ENCODE measurements at regions not wholly inside any gene's neighbourhood (a gene's known extent, or its start where the extent isn't known, plus 50 kb on each side); places are given as distances from the start of the nearest gene placed in this dataset.
"Not testable (repeated sequence)": the region's sequence is repeated elsewhere in the genome, so short reads cannot be mapped to it uniquely, and the experiment has no call there.

GRCh38 chr6:8860671-8861070 is 425.3 kb upstream of the SLC35B3 start:
- H3K4me3 ChIP-seq (ENCODE audit: insufficient read depth, low read depth, low read length, poor library complexity, severe bottlenecking), result no peak overlapping the region
- no peaks in the 10 kb centered on the region for H3K4me1 ChIP-seq (ENCODE audit: control insufficient read depth, insufficient read depth, low read length, poor library complexity, severe bottlenecking)
- no peaks in the 10 kb centered on the region for H3K9me3 ChIP-seq (ENCODE audit: control insufficient read depth, low read length)
- H3K27ac ChIP-seq (ENCODE audit: insufficient read depth, low read length, poor library complexity, severe bottlenecking), result no peak overlapping the region
- H3K36me3 ChIP-seq (ENCODE audit: control insufficient read depth, insufficient read depth, low read length), result no peaks in the 10 kb centered on the region
- H3K27me3 ChIP-seq (replicated peaks; ENCODE audit: control insufficient read depth, insufficient read depth, low read length, poor library complexity, severe bottlenecking), result no peaks in the 10 kb centered on the region
- no peak for DNase-seq

GRCh38 chr6:8859501-8859900 is 424.2 kb upstream of the SLC35B3 start:
- H3K27ac ChIP-seq (ENCODE audit: insufficient read depth, low read length, poor library complexity, severe bottlenecking), result no peak overlapping the region
- no peaks in the 10 kb centered on the region for H3K27me3 ChIP-seq (replicated peaks; ENCODE audit: control insufficient read depth, insufficient read depth, low read length, poor library complexity, severe bottlenecking)
- no peaks in the 10 kb centered on the region for H3K9me3 ChIP-seq (ENCODE audit: control insufficient read depth, low read length)
- H3K36me3 ChIP-seq (ENCODE audit: control insufficient read depth, insufficient read depth, low read length), result no peaks in the 10 kb centered on the region
- H3K4me3 ChIP-seq (ENCODE audit: insufficient read depth, low read depth, low read length, poor library complexity, severe bottlenecking), result no peak overlapping the region
- no peaks in the 10 kb centered on the region for H3K4me1 ChIP-seq (ENCODE audit: control insufficient read depth, insufficient read depth, low read length, poor library complexity, severe bottlenecking)
- DNase-seq, result no peak

- H3K9me3 ChIP-seq (ENCODE audit: control insufficient read depth, low read length), result no peaks in the 10 kb centered on the region
- DNase-seq, result no peak
These were observed 423.5 kb upstream of the SLC35B3 start for GRCh38 chr6:8858854-8859331.

GRCh38 chr6:8857160-8857559 is 421.8 kb upstream of the SLC35B3 start:
- H3K36me3 ChIP-seq (ENCODE audit: control insufficient read depth, insufficient read depth, low read length), result no peaks in the 10 kb centered on the region
- no peaks in the 10 kb centered on the region for H3K27me3 ChIP-seq (replicated peaks; ENCODE audit: control insufficient read depth, insufficient read depth, low read length, poor library complexity, severe bottlenecking)
- no peak overlapping the region for H3K4me3 ChIP-seq (ENCODE audit: insufficient read depth, low read depth, low read length, poor library complexity, severe bottlenecking)
- no peaks in the 10 kb centered on the region for H3K9me3 ChIP-seq (ENCODE audit: control insufficient read depth, low read length)
- H3K27ac ChIP-seq (ENCODE audit: insufficient read depth, low read length, poor library complexity, severe bottlenecking), result no peak overlapping the region
- no peak for DNase-seq
- H3K4me1 ChIP-seq (ENCODE audit: control insufficient read depth, insufficient read depth, low read length, poor library complexity, severe bottlenecking), result no peaks in the 10 kb centered on the region

More at GRCh38 chr6:8858854-8859331, 423.5 kb upstream of the SLC35B3 start:
- no peaks in the 10 kb centered on the region for H3K4me1 ChIP-seq (ENCODE audit: control insufficient read depth, insufficient read depth, low read length, poor library complexity, severe bottlenecking)
- no peaks in the 10 kb centered on the region for H3K36me3 ChIP-seq (ENCODE audit: control insufficient read depth, insufficient read depth, low read length)
- H3K27me3 ChIP-seq (replicated peaks; ENCODE audit: control insufficient read depth, insufficient read depth, low read length, poor library complexity, severe bottlenecking), result no peaks in the 10 kb centered on the region
- H3K4me3 ChIP-seq (ENCODE audit: insufficient read depth, low read depth, low read length, poor library complexity, severe bottlenecking), result no peak overlapping the region
- no peak overlapping the region for H3K27ac ChIP-seq (ENCODE audit: insufficient read depth, low read length, poor library complexity, severe bottlenecking)

GRCh38 chr6:8855411-8855810 is 420.1 kb upstream of the SLC35B3 start:
- no peaks in the 10 kb centered on the region for H3K27me3 ChIP-seq (replicated peaks; ENCODE audit: control insufficient read depth, insufficient read depth, low read length, poor library complexity, severe bottlenecking)
- H3K9me3 ChIP-seq (ENCODE audit: control insufficient read depth, low read length), result no peaks in the 10 kb centered on the region
- H3K36me3 ChIP-seq (ENCODE audit: control insufficient read depth, insufficient read depth, low read length), result no peaks in the 10 kb centered on the region
- no peak overlapping the region for H3K27ac ChIP-seq (ENCODE audit: insufficient read depth, low read length, poor library complexity, severe bottlenecking)
- no peak overlapping the region for H3K4me3 ChIP-seq (ENCODE audit: insufficient read depth, low read depth, low read length, poor library complexity, severe bottlenecking)
- H3K4me1 ChIP-seq (ENCODE audit: control insufficient read depth, insufficient read depth, low read length, poor library complexity, severe bottlenecking), result no peaks in the 10 kb centered on the region
- DNase-seq, result no peak

- no peak overlapping the region for H3K4me3 ChIP-seq (ENCODE audit: insufficient read depth, low read depth, low read length, poor library complexity, severe bottlenecking)
- no peaks in the 10 kb centered on the region for H3K9me3 ChIP-seq (ENCODE audit: control insufficient read depth, low read length)
- H3K27ac ChIP-seq (ENCODE audit: insufficient read depth, low read length, poor library complexity, severe bottlenecking), result no peak overlapping the region
- H3K36me3 ChIP-seq (ENCODE audit: control insufficient read depth, insufficient read depth, low read length), result no peaks in the 10 kb centered on the region
- no peak for DNase-seq
- no peaks in the 10 kb centered on the region for H3K4me1 ChIP-seq (ENCODE audit: control insufficient read depth, insufficient read depth, low read length, poor library complexity, severe bottlenecking)
- H3K27me3 ChIP-seq (replicated peaks; ENCODE audit: control insufficient read depth, insufficient read depth, low read length, poor library complexity, severe bottlenecking), result no peaks in the 10 kb centered on the region
These were observed 417.0 kb upstream of the SLC35B3 start for GRCh38 chr6:8852332-8852731.

GRCh38 chr6:8846680-8847079 is 411.3 kb upstream of the SLC35B3 start:
- not testable (repeated sequence) for H3K36me3 ChIP-seq (ENCODE audit: control insufficient read depth, insufficient read depth, low read length); H3K4me3 ChIP-seq (ENCODE audit: insufficient read depth, low read depth, low read length, poor library complexity, severe bottlenecking); H3K9me3 ChIP-seq (ENCODE audit: control insufficient read depth, low read length); DNase-seq; H3K27ac ChIP-seq (ENCODE audit: insufficient read depth, low read length, poor library complexity, severe bottlenecking); H3K4me1 ChIP-seq (ENCODE audit: control insufficient read depth, insufficient read depth, low read length, poor library complexity, severe bottlenecking); H3K27me3 ChIP-seq (replicated peaks; ENCODE audit: control insufficient read depth, insufficient read depth, low read length, poor library complexity, severe bottlenecking)

GRCh38 chr6:8845690-8846089 is 410.3 kb upstream of the SLC35B3 start:
- no peak for DNase-seq
- no peak overlapping the region for H3K4me3 ChIP-seq (ENCODE audit: insufficient read depth, low read depth, low read length, poor library complexity, severe bottlenecking)

GRCh38 chr6:8844968-8845367 is 409.6 kb upstream of the SLC35B3 start:
- Histone ChIP-seq H3K27ac (ENCODE audit: insufficient read depth, low read length, poor library complexity, severe bottlenecking) (no peak overlapping the region), H3K4me3 (ENCODE audit: insufficient read depth, low read depth, low read length, poor library complexity, severe bottlenecking) (no peak overlapping the region), H3K27me3 (replicated peaks; ENCODE audit: control insufficient read depth, insufficient read depth, low read length, poor library complexity, severe bottlenecking) (no peaks in the 10 kb centered on the region), H3K9me3 (ENCODE audit: control insufficient read depth, low read length) (no peaks in the 10 kb centered on the region), H3K36me3 (ENCODE audit: control insufficient read depth, insufficient read depth, low read length) (no peaks in the 10 kb centered on the region), H3K4me1 (ENCODE audit: control insufficient read depth, insufficient read depth, low read length, poor library complexity, severe bottlenecking) (no peaks in the 10 kb centered on the region)
- DNase-seq, result no peak

More at GRCh38 chr6:8845690-8846089, 410.3 kb upstream of the SLC35B3 start:
- no peaks in the 10 kb centered on the region for H3K27me3 ChIP-seq (replicated peaks; ENCODE audit: control insufficient read depth, insufficient read depth, low read length, poor library complexity, severe bottlenecking)
- H3K9me3 ChIP-seq (ENCODE audit: control insufficient read depth, low read length), result no peaks in the 10 kb centered on the region
- H3K4me1 ChIP-seq (ENCODE audit: control insufficient read depth, insufficient read depth, low read length, poor library complexity, severe bottlenecking), result no peaks in the 10 kb centered on the region
- H3K27ac ChIP-seq (ENCODE audit: insufficient read depth, low read length, poor library complexity, severe bottlenecking), result no peak overlapping the region
- no peaks in the 10 kb centered on the region for H3K36me3 ChIP-seq (ENCODE audit: control insufficient read depth, insufficient read depth, low read length)

- DNase-seq, result no peak
- Histone ChIP-seq H3K27me3 (replicated peaks; ENCODE audit: control insufficient read depth, insufficient read depth, low read length, poor library complexity, severe bottlenecking) (no peaks in the 10 kb centered on the region), H3K36me3 (ENCODE audit: control insufficient read depth, insufficient read depth, low read length) (no peaks in the 10 kb centered on the region)
These were observed 404.3 kb upstream of the SLC35B3 start for GRCh38 chr6:8839626-8840025.

GRCh38 chr6:8837343-8837742 is 402.0 kb upstream of the SLC35B3 start:
- Histone ChIP-seq H3K27me3 (replicated peaks; ENCODE audit: control insufficient read depth, insufficient read depth, low read length, poor library complexity, severe bottlenecking) (no peaks in the 10 kb centered on the region), H3K36me3 (ENCODE audit: control insufficient read depth, insufficient read depth, low read length) (no peaks in the 10 kb centered on the region), H3K9me3 (ENCODE audit: control insufficient read depth, low read length) (no peaks in the 10 kb centered on the region), H3K4me1 (ENCODE audit: control insufficient read depth, insufficient read depth, low read length, poor library complexity, severe bottlenecking) (no peaks in the 10 kb centered on the region), H3K4me3 (ENCODE audit: insufficient read depth, low read depth, low read length, poor library complexity, severe bottlenecking) (no peak overlapping the region), H3K27ac (ENCODE audit: insufficient read depth, low read length, poor library complexity, severe bottlenecking) (no peak overlapping the region)
- no peak for DNase-seq

More at GRCh38 chr6:8839626-8840025, 404.3 kb upstream of the SLC35B3 start:
- no peaks in the 10 kb centered on the region for H3K9me3 ChIP-seq (ENCODE audit: control insufficient read depth, low read length)
- H3K4me1 ChIP-seq (ENCODE audit: control insufficient read depth, insufficient read depth, low read length, poor library complexity, severe bottlenecking), result no peaks in the 10 kb centered on the region
- H3K27ac ChIP-seq (ENCODE audit: insufficient read depth, low read length, poor library complexity, severe bottlenecking), result no peak overlapping the region
- H3K4me3 ChIP-seq (ENCODE audit: insufficient read depth, low read depth, low read length, poor library complexity, severe bottlenecking), result no peak overlapping the region
